ENCODE measurements at regions not wholly inside any gene's neighbourhood (a gene's known extent, or its start where the extent isn't known, plus 50 kb on each side); places are given as distances from the start of the nearest gene placed in this dataset.

- no peak for ATAC-seq
- DNase-seq: no peak
- intact Hi-C loops (cut with DNase I): no loop called here
Measured at GRCh38 chr4:35516102-35516501, 728.2 kb downstream of the ARAP2 start.

- ATAC-seq: no peak
- intact Hi-C loops (cut with DNase I): no loop called here
- DNase-seq: no peak
Measured at GRCh38 chr4:35520059-35520458, 724.3 kb downstream of the ARAP2 start.

GRCh38 chr4:35521682-35522081 lies 722.6 kb downstream of the ARAP2 start:
- no peak for DNase-seq
- no peak for ATAC-seq
- intact Hi-C loops (cut with DNase I): no loop called here

- ATAC-seq: no peak
- no peak for DNase-seq
- intact Hi-C loops (cut with DNase I): no loop called here
Measured at GRCh38 chr4:35525192-35525978, 718.9 kb downstream of the ARAP2 start.

GRCh38 chr4:35526456-35526855 lies 717.9 kb downstream of the ARAP2 start:
- intact Hi-C loops (cut with DNase I): no loop called here
- ATAC-seq (no peak), DNase-seq (no peak)

- no peak for DNase-seq
- no peak for ATAC-seq
- intact Hi-C loops (cut with DNase I): no loop called here
Measured at GRCh38 chr4:35534962-35535361, 709.4 kb downstream of the ARAP2 start.

- intact Hi-C loops (cut with DNase I): no loop called here
- ATAC-seq: no peak
- no peak for DNase-seq
Measured at GRCh38 chr4:35538807-35539206, 705.5 kb downstream of the ARAP2 start.

- no peak for DNase-seq
- intact Hi-C loops (cut with DNase I): no loop called here
- no peak for ATAC-seq
Measured at GRCh38 chr4:35539404-35540055, 704.8 kb downstream of the ARAP2 start.

GRCh38 chr4:35541146-35541887 lies 703.0 kb downstream of the ARAP2 start:
- ATAC-seq (no peak), DNase-seq (no peak)
- intact Hi-C loops (cut with DNase I): no loop called here

GRCh38 chr4:35541888-35542213 lies 702.5 kb downstream of the ARAP2 start:
- DNase-seq: no peak
- intact Hi-C loops (cut with DNase I): no loop called here
- ATAC-seq: no peak

GRCh38 chr4:35548921-35549320 lies 695.4 kb downstream of the ARAP2 start:
- DNase-seq (no peak), ATAC-seq (no peak)
- intact Hi-C loops (cut with DNase I): no loop called here

- ATAC-seq (no peak), DNase-seq (no peak)
- intact Hi-C loops (cut with DNase I): no loop called here
Measured at GRCh38 chr4:35556387-35556786, 687.9 kb downstream of the ARAP2 start.

GRCh38 chr4:35559559-35560365 lies 684.6 kb downstream of the ARAP2 start:
- intact Hi-C loops (cut with DNase I): no loop called here
- DNase-seq (no peak), ATAC-seq (no peak)

- DNase-seq (no peak), ATAC-seq (no peak)
- intact Hi-C loops (cut with DNase I): no loop called here
Measured at GRCh38 chr4:35562861-35563260, 681.5 kb downstream of the ARAP2 start.

- intact Hi-C loops (cut with DNase I): no loop called here
- no peak for ATAC-seq
- no peak for DNase-seq
Measured at GRCh38 chr4:35565640-35566039, 678.7 kb downstream of the ARAP2 start.

GRCh38 chr4:35591035-35591434 lies 653.3 kb downstream of the ARAP2 start:
- DNase-seq: no peak
- ATAC-seq: no peak
- intact Hi-C loops (cut with DNase I): no loop called here

GRCh38 chr4:35604252-35604651 lies 640.1 kb downstream of the ARAP2 start:
- no peak for DNase-seq
- intact Hi-C loops (cut with DNase I): no loop called here
- no peak for ATAC-seq

GRCh38 chr4:35604724-35605123 lies 639.6 kb downstream of the ARAP2 start:
- intact Hi-C loops (cut with DNase I): no loop called here
- ATAC-seq: no peak

GRCh38 chr4:35608205-35608604 lies 636.1 kb downstream of the ARAP2 start:
- ATAC-seq (no peak), DNase-seq (no peak)
- intact Hi-C loops (cut with DNase I): no loop called here

More at GRCh38 chr4:35604724-35605123, 639.6 kb downstream of the ARAP2 start:
- no peak for DNase-seq

- intact Hi-C loops (cut with DNase I): no loop called here
- DNase-seq (no peak), ATAC-seq (no peak)
Measured at GRCh38 chr4:35614120-35614519, 630.2 kb downstream of the ARAP2 start.

Measured in left cardiac atrium (tissue), 4 donors.